ENCODE measurements at regions not wholly inside any gene's neighbourhood (a gene's known extent, or its start where the extent isn't known, plus 50 kb on each side); places are given as distances from the start of the nearest gene placed in this dataset.

DNA sequence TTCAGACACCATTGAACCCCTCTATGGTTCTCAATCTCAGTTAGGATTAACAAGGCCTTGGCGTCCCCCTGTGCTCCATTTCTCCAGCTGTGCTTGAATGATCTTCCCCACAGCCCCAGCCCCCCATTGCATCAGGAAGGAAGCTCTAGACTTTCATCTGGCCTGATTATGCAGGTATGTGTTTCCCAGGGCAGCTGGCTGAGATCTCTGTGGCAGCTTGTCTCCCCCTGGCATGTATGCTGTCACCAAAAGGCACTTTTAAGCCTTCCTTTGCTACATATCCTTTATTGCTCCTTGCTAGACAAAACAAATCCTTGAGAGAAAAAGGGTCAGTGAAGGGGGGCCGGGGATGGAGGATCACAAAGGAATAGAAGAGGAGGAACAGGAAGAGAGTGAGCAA, 1056.0 kb upstream of the SLIT2 start:
- H3K27ac Mint-ChIP-seq (ENCODE audit: unreplicated experiment): no peak overlapping the region
- TF ChIP-seq, protein P1, sequence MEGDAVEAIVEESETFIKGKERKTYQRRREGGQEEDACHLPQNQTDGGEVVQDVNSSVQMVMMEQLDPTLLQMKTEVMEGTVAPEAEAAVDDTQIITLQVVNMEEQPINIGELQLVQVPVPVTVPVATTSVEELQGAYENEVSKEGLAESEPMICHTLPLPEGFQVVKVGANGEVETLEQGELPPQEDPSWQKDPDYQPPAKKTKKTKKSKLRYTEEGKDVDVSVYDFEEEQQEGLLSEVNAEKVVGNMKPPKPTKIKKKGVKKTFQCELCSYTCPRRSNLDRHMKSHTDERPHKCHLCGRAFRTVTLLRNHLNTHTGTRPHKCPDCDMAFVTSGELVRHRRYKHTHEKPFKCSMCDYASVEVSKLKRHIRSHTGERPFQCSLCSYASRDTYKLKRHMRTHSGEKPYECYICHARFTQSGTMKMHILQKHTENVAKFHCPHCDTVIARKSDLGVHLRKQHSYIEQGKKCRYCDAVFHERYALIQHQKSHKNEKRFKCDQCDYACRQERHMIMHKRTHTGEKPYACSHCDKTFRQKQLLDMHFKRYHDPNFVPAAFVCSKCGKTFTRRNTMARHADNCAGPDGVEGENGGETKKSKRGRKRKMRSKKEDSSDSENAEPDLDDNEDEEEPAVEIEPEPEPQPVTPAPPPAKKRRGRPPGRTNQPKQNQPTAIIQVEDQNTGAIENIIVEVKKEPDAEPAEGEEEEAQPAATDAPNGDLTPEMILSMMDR (IDR thresholded peaks at IDR 0.05; ENCODE audit: partially characterized antibody, unreplicated experiment): no peak
- DNase-seq: no peak

DNA sequence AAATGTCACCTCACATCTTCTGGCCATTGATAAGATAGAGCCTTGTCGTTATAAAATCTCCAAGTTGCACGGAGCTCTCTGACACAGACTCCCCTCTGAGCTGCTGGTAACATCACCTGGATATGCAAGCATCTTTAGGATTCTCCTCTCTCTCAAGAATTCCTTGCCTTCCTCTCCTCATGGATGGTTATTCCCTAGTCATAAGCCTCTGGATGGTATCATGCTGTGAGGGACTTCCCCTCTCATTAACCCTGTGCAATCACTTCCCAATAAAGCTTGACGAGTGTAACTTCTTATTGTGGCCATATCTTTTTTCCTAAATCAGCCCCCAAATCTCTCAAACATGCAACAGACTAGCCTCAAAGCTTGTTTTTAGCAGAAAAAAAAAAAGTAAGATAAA, 1057.0 kb upstream of the SLIT2 start:
- no peak for DNase-seq
- Mint-ChIP-seq H3K4me1 (ENCODE audit: low read depth, unreplicated experiment) (no peaks in the 10 kb centered on the region), H3K27me3 (ENCODE audit: unreplicated experiment) (peaks cover 2% of the 10 kb centered on the region), H3K36me3 (ENCODE audit: unreplicated experiment) (no peaks in the 10 kb centered on the region), H3K4me3 (ENCODE audit: unreplicated experiment) (no peak overlapping the region), H3K27ac (ENCODE audit: unreplicated experiment) (no peak overlapping the region), H3K9me3 (ENCODE audit: unreplicated experiment) (no peaks in the 10 kb centered on the region)
- TF ChIP-seq, protein P1 (IDR thresholded peaks at IDR 0.05; ENCODE audit: partially characterized antibody, unreplicated experiment): no peak

More for the DNA sequence above, 1056.0 kb upstream of the SLIT2 start:
- Mint-ChIP-seq H3K4me1 (ENCODE audit: low read depth, unreplicated experiment) (no peaks in the 10 kb centered on the region), H3K36me3 (ENCODE audit: unreplicated experiment) (no peaks in the 10 kb centered on the region), H3K9me3 (ENCODE audit: unreplicated experiment) (no peaks in the 10 kb centered on the region), H3K4me3 (ENCODE audit: unreplicated experiment) (no peak overlapping the region), H3K27me3 (ENCODE audit: unreplicated experiment) (peaks cover 2% of the 10 kb centered on the region)

DNA sequence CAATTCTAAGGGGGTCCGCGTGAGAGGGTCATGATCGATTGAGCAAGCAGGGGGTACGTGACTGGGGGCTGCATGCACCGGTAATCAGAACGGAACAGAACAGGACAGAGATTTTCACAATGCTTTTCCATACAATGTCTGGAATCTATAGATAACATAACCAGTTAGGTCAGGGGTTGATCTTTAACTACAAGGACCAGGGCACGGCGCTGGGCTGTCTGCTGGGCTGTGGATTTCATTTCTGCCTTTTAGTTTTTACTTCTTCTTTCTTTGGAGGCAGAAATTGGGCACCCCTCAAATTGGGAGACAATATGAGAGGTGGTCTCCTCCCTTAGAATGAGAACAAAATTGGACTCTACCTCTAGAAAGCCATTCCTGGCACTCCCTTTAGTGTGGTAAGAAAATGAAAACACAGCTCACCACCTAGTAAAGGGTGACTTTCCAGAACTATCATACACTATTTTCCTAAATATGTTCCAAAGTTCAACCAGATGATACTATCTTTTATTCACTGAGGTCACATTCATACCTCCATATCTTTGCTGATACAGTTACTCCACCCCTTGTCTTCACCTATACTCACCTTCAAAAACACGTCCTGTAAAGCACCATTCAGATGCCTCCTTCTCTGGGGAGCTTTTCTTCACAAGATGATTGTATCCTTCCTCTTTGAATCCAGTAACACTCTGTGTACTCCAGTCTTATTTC, 1058.3 kb upstream of the SLIT2 start:
- H3K27me3 Mint-ChIP-seq (ENCODE audit: unreplicated experiment): peaks cover 2% of the 10 kb centered on the region
- H3K36me3 Mint-ChIP-seq (ENCODE audit: unreplicated experiment): no peaks in the 10 kb centered on the region
- no peak overlapping the region for H3K27ac Mint-ChIP-seq (ENCODE audit: unreplicated experiment)
- H3K4me3 Mint-ChIP-seq (ENCODE audit: unreplicated experiment): no peak overlapping the region
- H3K4me1 Mint-ChIP-seq (ENCODE audit: low read depth, unreplicated experiment): no peaks in the 10 kb centered on the region
- H3K9me3 Mint-ChIP-seq (ENCODE audit: unreplicated experiment): no peaks in the 10 kb centered on the region
- TF ChIP-seq, protein P1 (IDR thresholded peaks at IDR 0.05; ENCODE audit: partially characterized antibody, unreplicated experiment): no peak
- DNase-seq: no peak

DNA sequence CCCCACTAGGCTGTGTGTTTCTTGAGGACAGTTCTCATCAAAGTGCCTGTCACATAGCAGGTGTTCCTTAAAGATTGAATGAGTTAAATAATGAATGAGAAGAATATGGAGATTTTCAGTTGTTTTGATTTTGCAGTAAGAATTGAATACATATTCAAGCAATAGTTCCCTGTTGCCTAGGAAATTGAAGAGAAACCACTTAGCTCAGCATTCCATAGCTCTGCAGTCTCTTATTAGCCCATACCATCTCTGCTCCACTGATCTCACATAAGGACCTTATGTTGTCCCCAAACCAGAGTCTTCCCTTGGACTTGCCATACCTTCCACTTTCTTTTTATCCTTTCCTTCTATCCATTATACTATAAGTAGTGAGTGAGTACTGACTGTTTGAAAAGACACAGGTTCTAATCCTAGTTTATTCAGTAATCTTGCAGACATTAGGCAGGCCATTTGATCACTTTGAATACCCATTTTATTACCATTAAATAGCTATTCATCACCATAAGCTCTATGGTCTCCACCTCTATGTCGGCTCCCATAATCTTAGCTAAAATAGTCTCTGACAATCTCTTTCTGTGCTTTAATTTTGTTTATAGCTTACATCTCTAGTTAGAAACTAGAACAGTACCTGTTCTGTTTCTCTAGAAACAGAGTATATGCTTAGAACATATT, 1059.6 kb upstream of the SLIT2 start:
- no peak for DNase-seq
- no peaks in the 10 kb centered on the region for H3K4me1 Mint-ChIP-seq (ENCODE audit: low read depth, unreplicated experiment)
- H3K27me3 Mint-ChIP-seq (ENCODE audit: unreplicated experiment): peaks cover 2% of the 10 kb centered on the region
- no peaks in the 10 kb centered on the region for H3K36me3 Mint-ChIP-seq (ENCODE audit: unreplicated experiment)
- no peak overlapping the region for H3K4me3 Mint-ChIP-seq (ENCODE audit: unreplicated experiment)
- TF ChIP-seq, protein P1 (IDR thresholded peaks at IDR 0.05; ENCODE audit: partially characterized antibody, unreplicated experiment): no peak
- no peaks in the 10 kb centered on the region for H3K9me3 Mint-ChIP-seq (ENCODE audit: unreplicated experiment)
- H3K27ac Mint-ChIP-seq (ENCODE audit: unreplicated experiment): no peak overlapping the region

DNA sequence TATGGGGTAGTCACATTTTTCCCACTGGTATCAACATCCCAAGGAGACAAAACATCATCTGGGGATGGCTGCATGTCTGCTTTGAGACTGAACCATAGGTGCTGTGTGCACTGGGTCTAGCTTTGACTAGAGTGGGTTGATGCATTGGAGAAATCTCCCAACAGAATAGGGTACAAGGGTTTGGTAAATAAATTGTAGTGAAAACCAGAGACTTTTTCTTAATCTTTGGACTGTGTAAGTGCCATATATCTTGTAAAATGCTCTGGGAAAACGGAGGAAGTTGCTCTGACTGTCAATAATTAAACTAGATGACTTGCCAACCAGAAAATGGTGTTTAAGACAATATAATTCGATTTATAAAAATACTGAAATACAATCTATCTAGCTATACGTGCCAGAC, 1064.0 kb upstream of the SLIT2 start:
- DNase-seq: no peak
- no peak overlapping the region for H3K27ac Mint-ChIP-seq (ENCODE audit: unreplicated experiment)

More for the DNA sequence above, 1064.0 kb upstream of the SLIT2 start:
- H3K9me3 Mint-ChIP-seq (ENCODE audit: unreplicated experiment): no peaks in the 10 kb centered on the region
- no peaks in the 10 kb centered on the region for H3K27me3 Mint-ChIP-seq (ENCODE audit: unreplicated experiment)
- H3K36me3 Mint-ChIP-seq (ENCODE audit: unreplicated experiment): no peaks in the 10 kb centered on the region
- H3K4me1 Mint-ChIP-seq (ENCODE audit: low read depth, unreplicated experiment): peaks cover 3% of the 10 kb centered on the region
- no peak overlapping the region for H3K4me3 Mint-ChIP-seq (ENCODE audit: unreplicated experiment)
- TF ChIP-seq, protein P1 (IDR thresholded peaks at IDR 0.05; ENCODE audit: partially characterized antibody, unreplicated experiment): no peak

All from glutamatergic neuron (in vitro differentiated cells).